DMS 273 (cell line): ENCODE measurements at regions not wholly inside any gene's neighbourhood (a gene's known extent, or its start where the extent isn't known, plus 50 kb on each side); places are given as distances from the start of the nearest gene placed in this dataset.

Source experiments
- DNase-seq: peaks from one replicate; lab custom pipeline; 2025; ENCODE audit not compliant: unreplicated experiment; lab: John Stamatoyannopoulos, UW

DNA sequence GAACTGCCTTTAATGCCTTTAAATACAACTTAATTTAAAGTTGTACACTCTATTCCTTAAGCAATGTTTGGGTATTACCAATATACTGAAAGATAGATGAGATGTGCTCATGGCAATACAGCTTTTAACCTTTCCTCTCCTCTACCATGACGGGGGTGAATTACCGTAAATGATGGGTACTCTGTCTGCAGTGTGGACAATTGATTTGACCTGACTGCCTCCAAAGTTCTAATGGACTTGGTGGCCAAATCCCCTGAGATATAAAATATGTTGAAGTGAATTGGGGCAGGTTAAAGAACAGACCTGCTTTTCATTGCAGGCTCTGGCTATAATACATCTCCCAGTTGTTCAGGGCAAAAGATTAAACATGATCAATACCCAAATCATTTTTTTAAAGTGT lies 367.4 kb upstream of the NR5A2 start:
- DNase-seq, result no peak

DNA sequence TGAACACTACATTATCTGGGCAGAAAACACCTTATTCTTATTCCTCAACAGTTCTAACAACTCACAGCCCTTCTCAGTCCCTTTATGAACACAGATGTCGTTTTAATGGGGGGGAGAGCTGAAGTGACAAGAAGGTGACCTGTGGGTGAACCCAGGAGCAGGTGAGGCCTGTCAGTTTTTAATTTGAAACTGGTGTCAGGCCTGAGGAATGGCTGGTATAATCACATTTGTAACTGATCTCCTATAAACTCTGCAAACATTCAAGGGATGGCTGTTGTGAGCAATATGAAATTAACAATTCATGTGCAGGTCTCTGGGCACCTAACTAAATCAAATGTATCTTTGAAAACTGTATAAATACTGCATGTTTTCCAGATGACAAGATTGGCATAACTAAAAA lies 362.1 kb upstream of the NR5A2 start:
- DNase-seq, result no peak

DNA sequence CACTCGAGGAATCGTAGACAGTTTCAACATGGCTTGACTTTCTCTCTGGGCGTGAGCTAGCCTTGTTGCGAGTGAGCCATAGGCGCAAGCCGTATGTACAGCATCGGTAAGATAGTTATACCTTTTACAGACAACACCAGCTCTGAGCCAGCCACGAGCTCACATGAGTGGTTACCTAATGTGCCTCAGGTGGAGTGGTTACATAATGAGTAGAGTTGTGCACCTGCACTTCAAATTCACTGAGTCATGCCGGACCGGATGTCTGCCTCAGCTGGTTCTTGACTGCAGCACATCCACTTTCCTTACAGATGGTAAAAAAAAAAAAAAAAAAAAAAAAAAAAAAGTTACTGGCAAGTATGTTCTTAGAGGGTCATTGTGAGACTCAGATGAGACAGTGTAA lies 360.4 kb upstream of the NR5A2 start:
- DNase-seq, result no peak

DNA sequence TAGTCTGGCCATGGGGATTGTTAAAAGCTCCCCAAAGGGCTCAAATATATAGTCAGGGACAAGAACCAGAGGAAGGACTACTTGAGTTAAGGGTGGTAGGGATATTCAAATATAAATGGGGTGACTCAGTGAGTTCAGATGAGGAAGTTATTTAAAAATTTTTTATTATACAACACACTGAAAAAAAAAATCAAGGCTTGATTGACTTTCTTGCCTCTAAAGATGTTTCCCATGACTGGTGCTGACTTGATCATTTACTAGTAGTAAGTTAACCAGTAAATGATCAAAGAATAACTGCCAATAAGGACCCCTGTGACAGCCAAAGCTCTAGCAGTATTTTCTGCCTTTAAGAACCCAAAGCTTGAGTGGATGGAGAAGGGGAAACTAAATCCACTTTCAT lies 357.6 kb upstream of the NR5A2 start:
- no peak for DNase-seq

DNA sequence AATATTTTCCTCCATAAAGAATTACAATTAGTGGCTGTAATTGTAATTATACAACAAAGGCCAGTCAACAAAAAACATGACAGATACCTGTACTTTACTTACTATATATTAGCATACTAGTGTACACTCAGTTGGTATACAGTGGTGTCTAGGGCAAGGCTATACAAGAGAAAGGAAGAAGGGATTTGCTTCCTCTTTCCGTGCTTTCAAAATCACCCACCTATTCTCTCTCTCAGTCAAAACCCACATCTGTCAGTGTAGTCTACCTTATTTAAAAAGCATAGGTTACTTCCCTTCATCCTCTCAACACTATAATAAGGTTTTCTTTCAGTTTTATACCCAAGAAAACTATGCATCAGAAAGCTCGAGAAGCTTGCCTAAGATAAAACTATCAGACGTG lies 355.8 kb upstream of the NR5A2 start:
- DNase-seq, result no peak

DNA sequence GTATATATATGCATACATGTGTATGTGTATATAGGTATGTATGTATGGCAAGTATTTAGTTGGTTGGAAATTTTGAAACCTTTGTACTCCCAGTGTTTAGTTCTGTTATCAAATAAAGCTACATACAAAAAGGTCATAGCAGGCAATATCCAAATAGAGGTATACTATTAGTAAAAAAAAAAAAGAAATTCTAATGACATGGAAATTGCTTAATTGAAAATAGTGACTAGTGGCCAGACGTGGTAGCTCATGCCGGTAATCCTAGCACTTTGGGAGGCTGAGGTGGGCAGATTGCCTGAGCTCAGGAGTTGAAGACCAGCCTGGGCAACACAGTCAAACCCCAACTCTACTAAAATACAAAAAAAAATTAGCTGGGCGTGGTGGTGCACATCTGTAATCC lies 351.6 kb upstream of the NR5A2 start:
- DNase-seq, result no peak

- DNase-seq, result no peak
Measured at GRCh38 chr1:199678771-199679170, 348.7 kb upstream of the NR5A2 start.

DNA sequence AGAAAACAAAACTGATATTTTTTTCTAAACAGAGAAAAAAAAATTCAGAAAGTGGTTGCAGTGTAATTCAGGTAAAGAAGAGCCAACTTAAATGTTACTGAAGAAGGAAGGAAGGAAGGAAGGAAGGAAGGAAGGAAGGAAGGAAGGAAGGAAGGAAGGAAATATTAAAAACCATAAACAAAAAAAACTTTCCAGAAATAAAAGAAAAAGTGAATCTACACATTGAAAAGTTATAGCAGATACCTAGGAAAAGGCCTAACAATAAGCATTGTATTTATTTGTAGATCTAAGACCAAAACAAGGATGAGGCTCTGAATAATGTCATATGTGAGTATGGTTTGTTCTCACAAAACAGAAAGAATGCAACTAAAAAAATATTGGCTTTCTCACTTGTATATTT lies 345.4 kb upstream of the NR5A2 start:
- DNase-seq, result no peak

- DNase-seq, result peak; percentile 75
Measured at GRCh38 chr1:199684686-199685273, 342.7 kb upstream of the NR5A2 start.

DNA sequence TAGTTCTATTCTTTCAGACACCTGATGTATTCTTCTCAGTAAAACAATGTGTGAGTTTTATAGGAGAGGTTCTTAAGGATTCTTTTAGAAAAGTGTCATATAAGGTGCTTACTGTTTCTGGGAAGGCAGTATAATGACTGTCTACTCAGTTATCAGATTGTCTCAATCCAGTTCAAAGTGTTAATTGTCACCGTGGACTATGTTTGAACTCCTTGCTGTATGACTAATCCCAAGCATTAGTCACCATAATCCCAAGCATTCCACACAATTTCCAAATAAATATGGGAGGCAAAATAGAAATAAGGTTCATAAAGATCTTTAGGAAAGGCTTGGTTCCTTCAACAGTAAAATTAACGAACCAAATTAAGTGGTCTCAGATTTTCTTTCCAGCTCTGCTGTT lies 342.1 kb upstream of the NR5A2 start:
- DNase-seq, result no peak

GRCh38 chr1:199687321-199687720 lies 340.2 kb upstream of the NR5A2 start:
- DNase-seq, result peak; percentile 28

- DNase-seq, result no peak
Measured at GRCh38 chr1:199688133-199688676, 339.3 kb upstream of the NR5A2 start.

- no peak for DNase-seq
Measured at GRCh38 chr1:199688774-199689173, 338.7 kb upstream of the NR5A2 start.

- DNase-seq, result no peak
Measured at GRCh38 chr1:199690496-199690895, 337.0 kb upstream of the NR5A2 start.

GRCh38 chr1:199691540-199691939 lies 336.0 kb upstream of the NR5A2 start:
- no peak for DNase-seq

DNA sequence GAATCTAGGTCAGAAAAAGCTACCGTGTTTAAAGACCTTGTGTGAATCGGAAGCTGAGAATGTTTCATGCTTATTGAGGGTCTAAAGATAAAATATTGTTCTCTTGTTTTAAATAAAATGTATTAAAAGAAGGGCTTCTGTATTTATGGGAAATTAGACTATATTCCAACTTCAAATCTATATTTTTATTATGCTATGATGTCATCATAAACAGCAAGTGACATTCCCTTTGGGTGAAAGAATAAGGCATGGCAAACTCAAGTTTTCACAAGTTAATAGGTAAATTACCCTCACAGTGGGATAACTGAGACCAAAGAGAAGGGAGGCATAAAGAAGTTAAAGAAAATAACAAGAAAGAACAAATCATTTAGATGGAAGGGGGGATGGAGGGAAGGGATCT lies 333.8 kb upstream of the NR5A2 start:
- DNase-seq, result no peak

GRCh38 chr1:199696225-199696624 lies 331.3 kb upstream of the NR5A2 start:
- no peak for DNase-seq

GRCh38 chr1:199698222-199698621 lies 329.3 kb upstream of the NR5A2 start:
- no peak for DNase-seq

DNA sequence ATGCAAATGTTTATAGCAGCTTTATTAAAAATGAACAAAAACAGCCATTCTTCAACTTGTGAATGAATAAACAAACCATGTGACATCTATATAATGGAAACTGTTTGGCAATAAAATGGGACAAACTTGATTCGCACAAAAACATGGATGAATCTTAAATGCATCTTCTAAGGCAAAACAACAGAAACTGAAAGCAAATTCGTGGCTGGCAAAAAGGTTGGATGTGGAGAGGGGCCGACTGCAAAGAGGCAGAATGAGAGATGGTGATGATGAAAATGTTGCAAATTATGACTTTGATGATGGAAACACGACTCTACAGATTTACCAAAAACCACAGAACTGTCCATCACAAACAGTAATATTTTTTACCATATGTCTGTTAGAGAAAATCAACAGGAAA lies 327.0 kb upstream of the NR5A2 start:
- no peak for DNase-seq

- DNase-seq, result no peak
Measured at GRCh38 chr1:199701726-199702125, 325.8 kb upstream of the NR5A2 start.

DNA sequence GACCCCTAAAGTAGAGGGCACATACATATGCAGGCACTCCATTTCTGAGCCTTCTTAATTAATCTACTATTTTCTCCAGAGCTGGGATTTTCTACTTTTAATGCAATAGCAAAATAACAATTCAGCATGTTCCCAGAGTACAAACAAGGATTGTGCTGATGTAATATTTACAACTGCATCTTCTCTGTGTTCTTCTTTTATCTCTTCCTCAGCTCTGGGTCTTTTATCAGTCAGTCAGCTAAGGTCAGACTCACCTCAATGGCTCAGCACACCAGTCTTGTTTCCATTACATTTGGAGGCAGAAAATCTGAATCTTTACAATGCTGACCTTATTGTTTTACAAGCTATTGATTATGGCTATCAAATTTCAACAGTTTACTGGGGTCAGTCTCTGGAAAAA lies 323.3 kb upstream of the NR5A2 start:
- no peak for DNase-seq

- DNase-seq, result no peak
Measured at GRCh38 chr1:199705825-199706224, 321.7 kb upstream of the NR5A2 start.

- DNase-seq, result no peak
Measured at GRCh38 chr1:199706826-199707606, 320.5 kb upstream of the NR5A2 start.
